ENCODE measurements at regions not wholly inside any gene's neighbourhood (a gene's known extent, or its start where the extent isn't known, plus 50 kb on each side); places are given as distances from the start of the nearest gene placed in this dataset.

DNA sequence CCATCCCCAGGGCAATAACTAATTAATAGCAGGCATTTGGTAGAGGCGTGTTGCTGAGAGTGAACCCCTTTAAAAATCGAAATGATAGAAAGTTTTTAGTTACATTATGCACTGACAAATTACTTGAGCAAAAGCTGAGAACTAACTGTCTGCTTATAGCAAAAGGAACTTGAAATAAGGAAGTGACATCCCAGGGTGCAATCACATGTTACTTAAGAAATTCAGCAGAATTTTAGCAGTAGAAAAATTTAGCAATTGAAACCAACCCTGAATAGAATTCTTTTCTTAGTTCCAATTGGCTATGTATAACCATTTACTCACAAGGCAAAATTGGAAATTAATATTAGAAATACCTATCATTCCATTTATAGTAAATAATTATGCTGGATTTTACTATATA, 139.5 kb upstream of the SAMSN1 start:
- no peaks in the 10 kb centered on the region for H3K9me3 ChIP-seq
- no peaks in the 10 kb centered on the region for H3K27me3 ChIP-seq
- intact Hi-C loops (cut with DNase I): no loop called here
- H3K4me1 ChIP-seq: no peaks in the 10 kb centered on the region
- no peak overlapping the region for H3K27ac ChIP-seq
- H3K9ac ChIP-seq (ENCODE audit: low read depth in 2 of 2, low read length in 2 of 2): peak overlapping the region in 1 of 2 donors; percentile 12
- DNase-seq: no peak
- no peaks in the 10 kb centered on the region for H3K36me3 ChIP-seq
- TF ChIP-seq, protein P1, sequence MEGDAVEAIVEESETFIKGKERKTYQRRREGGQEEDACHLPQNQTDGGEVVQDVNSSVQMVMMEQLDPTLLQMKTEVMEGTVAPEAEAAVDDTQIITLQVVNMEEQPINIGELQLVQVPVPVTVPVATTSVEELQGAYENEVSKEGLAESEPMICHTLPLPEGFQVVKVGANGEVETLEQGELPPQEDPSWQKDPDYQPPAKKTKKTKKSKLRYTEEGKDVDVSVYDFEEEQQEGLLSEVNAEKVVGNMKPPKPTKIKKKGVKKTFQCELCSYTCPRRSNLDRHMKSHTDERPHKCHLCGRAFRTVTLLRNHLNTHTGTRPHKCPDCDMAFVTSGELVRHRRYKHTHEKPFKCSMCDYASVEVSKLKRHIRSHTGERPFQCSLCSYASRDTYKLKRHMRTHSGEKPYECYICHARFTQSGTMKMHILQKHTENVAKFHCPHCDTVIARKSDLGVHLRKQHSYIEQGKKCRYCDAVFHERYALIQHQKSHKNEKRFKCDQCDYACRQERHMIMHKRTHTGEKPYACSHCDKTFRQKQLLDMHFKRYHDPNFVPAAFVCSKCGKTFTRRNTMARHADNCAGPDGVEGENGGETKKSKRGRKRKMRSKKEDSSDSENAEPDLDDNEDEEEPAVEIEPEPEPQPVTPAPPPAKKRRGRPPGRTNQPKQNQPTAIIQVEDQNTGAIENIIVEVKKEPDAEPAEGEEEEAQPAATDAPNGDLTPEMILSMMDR (IDR thresholded peaks at IDR 0.05): no peak
- H3K4me3 ChIP-seq: no peak overlapping the region

DNA sequence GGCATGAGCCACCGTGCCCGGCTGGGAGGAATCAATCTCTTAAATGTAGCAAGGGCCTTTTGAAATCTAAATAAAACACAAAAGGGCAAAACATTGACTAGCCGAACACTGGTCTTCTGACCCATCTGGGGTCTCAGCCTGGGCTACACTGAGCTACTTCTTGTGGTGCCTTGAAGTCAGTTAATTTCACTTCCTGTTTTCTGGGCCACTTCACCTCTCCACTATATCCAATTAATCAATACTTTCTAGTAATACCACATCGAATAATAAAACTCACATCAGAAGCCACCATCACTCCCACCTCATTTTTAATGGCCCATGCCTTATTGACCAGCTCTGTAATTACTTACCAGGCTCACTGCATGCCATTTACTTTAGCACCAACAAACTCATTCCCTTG, 138.0 kb upstream of the SAMSN1 start:
- TF ChIP-seq, protein P1 (IDR thresholded peaks at IDR 0.05): no peak
- no peaks in the 10 kb centered on the region for H3K27me3 ChIP-seq
- no peak overlapping the region for H3K9ac ChIP-seq (ENCODE audit: low read depth in 2 of 2, low read length in 2 of 2)
- intact Hi-C loops (cut with DNase I): no loop called here
- DNase-seq: no peak
- H3K4me1 ChIP-seq: no peaks in the 10 kb centered on the region
- H3K9me3 ChIP-seq: no peaks in the 10 kb centered on the region
- no peak overlapping the region for H3K27ac ChIP-seq
- no peak overlapping the region for H3K4me3 ChIP-seq
- no peaks in the 10 kb centered on the region for H3K36me3 ChIP-seq

DNA sequence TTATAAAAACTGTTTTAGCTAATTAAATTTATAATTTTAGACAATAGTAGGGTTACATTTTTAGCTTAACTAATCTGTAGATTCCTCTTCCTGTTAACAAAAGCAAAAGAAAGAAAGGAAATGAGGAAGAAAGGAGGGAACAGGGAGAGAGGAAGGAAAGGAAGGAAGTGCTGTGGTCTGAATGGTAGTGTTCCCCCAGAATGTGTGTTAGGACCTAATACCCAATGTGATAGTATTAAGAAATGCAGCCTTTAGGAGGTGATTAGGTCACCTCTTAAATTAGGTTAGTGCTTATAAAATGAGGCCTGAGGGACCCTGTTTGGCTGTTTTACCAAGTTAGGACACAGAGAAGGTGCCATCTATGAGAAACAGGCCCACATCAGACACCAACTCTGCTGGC, 136.9 kb upstream of the SAMSN1 start:
- Histone ChIP-seq H3K9ac (ENCODE audit: low read depth in 2 of 2, low read length in 2 of 2) (no peak overlapping the region), H3K4me1 (no peaks in the 10 kb centered on the region), H3K27me3 (no peaks in the 10 kb centered on the region), H3K4me3 (no peak overlapping the region), H3K9me3 (no peaks in the 10 kb centered on the region), H3K27ac (no peak overlapping the region), H3K36me3 (no peaks in the 10 kb centered on the region)
- TF ChIP-seq, protein P1 (IDR thresholded peaks at IDR 0.05): no peak
- no peak for DNase-seq
- intact Hi-C loops (cut with DNase I): no loop called here

DNA sequence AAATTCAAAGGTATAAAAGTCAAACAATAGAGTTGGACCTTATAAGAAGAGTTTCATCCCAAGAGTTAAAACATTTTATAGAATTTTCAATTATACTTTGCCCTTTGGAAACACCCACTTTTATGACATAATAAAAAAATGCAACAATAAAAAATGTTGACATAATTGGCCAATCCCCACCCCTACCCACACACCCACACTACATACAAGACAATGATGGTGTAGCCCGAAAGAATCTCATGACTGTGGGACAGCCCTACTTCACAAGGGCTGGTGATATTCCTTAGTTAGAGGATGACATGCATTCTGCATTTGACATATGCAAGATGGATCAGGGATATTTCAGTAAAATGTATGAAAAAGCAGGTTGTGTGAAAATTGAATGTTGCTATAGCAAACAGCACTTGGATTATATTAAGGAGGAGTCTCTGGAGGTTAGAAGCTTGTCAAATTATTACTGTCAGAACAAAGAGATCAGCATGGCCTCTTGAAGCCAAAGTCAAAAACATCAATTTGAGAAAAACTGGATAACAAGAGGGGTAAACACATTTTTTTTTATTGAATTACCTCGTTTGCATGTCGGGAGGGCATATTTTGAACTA, 133.0 kb upstream of the SAMSN1 start:
- Histone ChIP-seq H3K9ac (ENCODE audit: low read depth in 2 of 2, low read length in 2 of 2) (no peak overlapping the region), H3K27ac (peak overlapping the region; percentile 72), H3K27me3 (no peaks in the 10 kb centered on the region), H3K4me1 (no peaks in the 10 kb centered on the region), H3K36me3 (no peaks in the 10 kb centered on the region), H3K4me3 (no peak overlapping the region), H3K9me3 (no peaks in the 10 kb centered on the region)
- DNase-seq: peak; percentile 68
- TF ChIP-seq, protein P1 (IDR thresholded peaks at IDR 0.05): no peak
- intact Hi-C loops (cut with DNase I): no loop called here

DNA sequence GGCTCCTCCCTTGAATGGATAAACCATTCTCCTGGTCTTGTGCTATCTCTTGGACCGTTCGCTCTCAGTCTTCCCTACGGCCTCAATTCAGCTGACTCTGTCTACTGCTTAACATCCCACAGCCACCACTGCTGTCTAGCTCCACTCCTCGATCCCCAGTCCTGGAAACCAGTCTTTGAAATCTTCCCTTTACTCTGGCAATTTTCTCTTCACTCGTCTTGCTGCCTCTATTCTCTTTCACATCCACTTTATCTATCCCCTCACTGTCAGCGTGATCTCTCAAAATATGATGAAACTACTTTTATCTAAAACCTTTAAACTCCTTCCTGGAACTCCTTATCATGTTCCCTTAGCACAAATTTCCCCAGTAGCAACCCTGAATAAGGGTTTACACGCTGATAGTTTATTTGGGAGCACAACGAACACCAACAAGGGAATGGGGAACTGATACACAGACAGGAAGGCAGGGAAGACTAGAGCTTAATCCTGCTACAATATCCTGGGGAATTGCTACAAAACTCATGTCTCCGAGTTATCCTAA, 131.6 kb upstream of the SAMSN1 start:
- Histone ChIP-seq H3K27ac (peak overlapping the region; percentile 72), H3K4me3 (no peak overlapping the region), H3K9ac (ENCODE audit: low read depth in 2 of 2, low read length in 2 of 2) (no peak overlapping the region), H3K9me3 (no peaks in the 10 kb centered on the region), H3K27me3 (no peaks in the 10 kb centered on the region), H3K36me3 (no peaks in the 10 kb centered on the region), H3K4me1 (no peaks in the 10 kb centered on the region)
- intact Hi-C loops (cut with DNase I): no loop called here
- TF ChIP-seq, protein P1 (IDR thresholded peaks at IDR 0.05): no peak
- no peak for DNase-seq

All from colonic mucosa (tissue), 4 donors.